ENCODE measurements at regions not wholly inside any gene's neighbourhood (a gene's known extent, or its start where the extent isn't known, plus 50 kb on each side); places are given as distances from the start of the nearest gene placed in this dataset.

GRCh38 chr5:32506201-32506661, 61.7 kb upstream of the ZFR start:
- H3K4me1 ChIP-seq (ENCODE audit: control insufficient read depth in 4 of 4, insufficient read depth in 4 of 4, low read length in 3 of 4) = no peaks in the 10 kb centered on the region
- no peaks in the 10 kb centered on the region for H3K27me3 ChIP-seq (ENCODE audit: control insufficient read depth in 4 of 4, insufficient read depth in 4 of 4, low read length in 3 of 4)
- no peak overlapping the region for H3K9ac ChIP-seq (ENCODE audit: low read depth in 1 of 2, low read length in 2 of 2)
- H3K27ac ChIP-seq (ENCODE audit: low read depth in 1 of 2, low read length in 2 of 2) = no peak overlapping the region
- DNase-seq (ENCODE audit: low spot score) = no peak
- no peaks in the 10 kb centered on the region for H3K9me3 ChIP-seq (ENCODE audit: control insufficient read depth in 4 of 4, low read length in 3 of 4)
- WGBS = 47% methylated on average over 3 of the region's 3 CpGs
- TF ChIP-seq HNF4A (conservative IDR thresholded peaks at IDR 0.05) = no peak
- no peak for TF ChIP-seq FOXA1 (IDR thresholded peaks at IDR 0.05)
- TF ChIP-seq ZBTB33 (IDR thresholded peaks at IDR 0.05) = no peak
- TF ChIP-seq YY1 (IDR thresholded peaks at IDR 0.05) = no peak
- no peak for TF ChIP-seq ATF3 (IDR thresholded peaks at IDR 0.05)
- TF ChIP-seq TAF1 (conservative IDR thresholded peaks at IDR 0.05) = no peak
- H3K4me3 ChIP-seq (ENCODE audit: low read depth in 1 of 3, low read length in 3 of 3) = no peak overlapping the region
- H3K36me3 ChIP-seq (ENCODE audit: control insufficient read depth in 4 of 4, insufficient read depth in 3 of 4, low read depth in 1 of 4, low read length in 3 of 4) = no peaks in the 10 kb centered on the region

- Histone ChIP-seq H3K4me3 (ENCODE audit: low read depth in 1 of 3, low read length in 3 of 3) (no peak overlapping the region), H3K9ac (ENCODE audit: low read depth in 1 of 2, low read length in 2 of 2) (no peak overlapping the region), H3K27ac (ENCODE audit: low read depth in 1 of 2, low read length in 2 of 2) (no peak overlapping the region), H3K36me3 (ENCODE audit: control insufficient read depth in 4 of 4, insufficient read depth in 3 of 4, low read depth in 1 of 4, low read length in 3 of 4) (no peaks in the 10 kb centered on the region), H3K27me3 (ENCODE audit: control insufficient read depth in 4 of 4, insufficient read depth in 4 of 4, low read length in 3 of 4) (no peaks in the 10 kb centered on the region), H3K4me1 (ENCODE audit: control insufficient read depth in 4 of 4, insufficient read depth in 4 of 4, low read length in 3 of 4) (no peaks in the 10 kb centered on the region), H3K9me3 (ENCODE audit: control insufficient read depth in 4 of 4, low read length in 3 of 4) (no peaks in the 10 kb centered on the region)
- TF ChIP-seq JUND (IDR thresholded peaks at IDR 0.05) (no peak), ATF3 (IDR thresholded peaks at IDR 0.05) (no peak), FOXA1 (IDR thresholded peaks at IDR 0.05) (no peak), CTCF (IDR thresholded peaks at IDR 0.05; ENCODE audit: low read depth, low read length, missing input control) (no peak), RXRA (IDR thresholded peaks at IDR 0.05) (no peak), TAF1 (conservative IDR thresholded peaks at IDR 0.05) (no peak), REST (IDR thresholded peaks at IDR 0.05) (no peak), ZBTB33 (IDR thresholded peaks at IDR 0.05) (no peak), RAD21 (IDR thresholded peaks at IDR 0.05) (no peak), MAX (IDR thresholded peaks at IDR 0.05) (no peak), SP1 (IDR thresholded peaks at IDR 0.05) (no peak), YY1 (IDR thresholded peaks at IDR 0.05) (no peak), FOXA2 (IDR thresholded peaks at IDR 0.05) (no peak), HNF4G (IDR thresholded peaks at IDR 0.05) (no peak), NR2F2 (IDR thresholded peaks at IDR 0.05) (no peak), GABPA (IDR thresholded peaks at IDR 0.05 in 1 of 2, conservative IDR thresholded peaks at IDR 0.05 in 1 of 2) (no peak), EGR1 (IDR thresholded peaks at IDR 0.05; ENCODE audit: low read depth in 2 of 2) (no peak)
- DNase-seq (ENCODE audit: low spot score) = no peak
- WGBS = 60% methylated on average over 2 of the region's 2 CpGs
These were observed 61.2 kb upstream of the ZFR start for GRCh38 chr5:32505756-32506155.

All from liver (tissue), 8 donors.